HepG2 (cell line): ENCODE measurements at regions not wholly inside any gene's neighbourhood (a gene's known extent, or its start where the extent isn't known, plus 50 kb on each side); places are given as distances from the start of the nearest gene placed in this dataset.

ENCODE experiments used
- CEBPZ ChIP-seq: IDR thresholded peaks from 2 replicates; pipeline ENCODE4 v1.6.1; 2012; ENCODE audit warnings: low read length, improper control_type of control experiment
- FOXO1 ChIP-seq: sonication (generic); formaldehyde crosslinking; IDR thresholded peaks from 2 replicates; pipeline ENCODE4 v1.4.0; 2020; ENCODE audit warnings: missing genetic modification reagents
- HIVEP1 ChIP-seq: sonication (generic); formaldehyde crosslinking; IDR thresholded peaks from 2 replicates; pipeline ENCODE4 v1.4.0; 2020; ENCODE audit warnings: mild to moderate bottlenecking, missing genetic modification reagents
- HNF4A ChIP-seq: sonication (generic); formaldehyde crosslinking; IDR thresholded peaks from 2 replicates; pipeline ENCODE4 v1.4.0; 2020; ENCODE audit warnings: missing genetic modification reagents
- MTERF4 ChIP-seq: sonication (generic); formaldehyde crosslinking; IDR thresholded peaks from 2 replicates; pipeline ENCODE4 v1.8.0; 2023; ENCODE audit warnings: mild to moderate bottlenecking, missing genetic modification reagents
- PATZ1 ChIP-seq: sonication (generic); formaldehyde crosslinking; IDR thresholded peaks from 2 replicates; pipeline ENCODE4 v1.4.0; 2020; ENCODE audit warnings: missing genetic modification reagents
- PAX8 ChIP-seq: sonication (generic); formaldehyde crosslinking; IDR thresholded peaks from 2 replicates; pipeline ENCODE4 v1.8.0; 2022; ENCODE audit warnings: mild to moderate bottlenecking, missing genetic modification reagents, borderline replicate concordance
- TCF12 ChIP-seq, 2 experiments: fragments of 450-650 bp in 1 of 2; sonication (generic) in 1 of 2; formaldehyde crosslinking in 1 of 2; IDR thresholded peaks; 2 replicates each; pipeline versions ENCODE4 v1.6.1 to v1.8.0; 2017 to 2022; ENCODE audit warnings: antibody characterized with exemption in 1 of 2, mild to moderate bottlenecking in 1 of 2, missing genetic modification reagents in 1 of 2, moderate library complexity in 1 of 2
- TERF1 ChIP-seq: sonication (generic); formaldehyde crosslinking; IDR thresholded peaks from 2 replicates; pipeline ENCODE4 v1.8.0; 2022; ENCODE audit warnings: mild to moderate bottlenecking, missing genetic modification reagents, moderate library complexity
- TMF1 ChIP-seq: sonication (generic); formaldehyde crosslinking; IDR thresholded peaks from 2 replicates; pipeline ENCODE4 v1.8.1; 2022; ENCODE audit warnings: low read depth, missing genetic modification reagents
- ZBTB7B ChIP-seq: sonication (generic); formaldehyde crosslinking; IDR thresholded peaks from 2 replicates; pipeline ENCODE4 v1.4.0; 2020; ENCODE audit warnings: missing genetic modification reagents
- ZC3H13 ChIP-seq: sonication (generic); formaldehyde crosslinking; IDR thresholded peaks from 2 replicates; pipeline ENCODE4 v1.8.1; 2023; ENCODE audit warnings: mild to moderate bottlenecking, missing genetic modification reagents, moderate library complexity
- ZFAT ChIP-seq: sonication (generic); formaldehyde crosslinking; conservative IDR thresholded peaks from 2 replicates; pipeline ENCODE4 v1.8.1; 2023; ENCODE audit warnings: missing genetic modification reagents, inconsistent platforms
- ZFP1 ChIP-seq: IDR thresholded peaks from 2 replicates; pipeline ENCODE4 v1.6.1; 2016
- ZNF138 ChIP-seq: sonication (generic); formaldehyde crosslinking; IDR thresholded peaks from 2 replicates; pipeline ENCODE4 v1.5.0; 2020; ENCODE audit warnings: mild to moderate bottlenecking, low read depth, missing genetic modification reagents
- ZNF224 ChIP-seq: sonication (generic); formaldehyde crosslinking; IDR thresholded peaks from 2 replicates; pipeline ENCODE4 v1.5.0; 2020; ENCODE audit warnings: mild to moderate bottlenecking, missing genetic modification reagents
- ZNF230 ChIP-seq: sonication (generic); formaldehyde crosslinking; IDR thresholded peaks from 2 replicates; pipeline ENCODE4 v1.4.0; 2020; ENCODE audit warnings: mild to moderate bottlenecking, missing genetic modification reagents
- ZNF3 ChIP-seq: IDR thresholded peaks from 2 replicates; pipeline ENCODE4 v1.7.0; 2017; ENCODE audit warnings: inconsistent platforms
- ZNF432 ChIP-seq: sonication (generic); formaldehyde crosslinking; IDR thresholded peaks from 2 replicates; pipeline ENCODE4 v1.5.0; 2020; ENCODE audit warnings: missing genetic modification reagents, mild to moderate bottlenecking, borderline replicate concordance
- ZNF7 ChIP-seq: IDR thresholded peaks from 2 replicates; pipeline ENCODE4 v1.6.1; 2016; ENCODE audit warnings: missing biosample characterization, missing genetic modification reagents
- ZSCAN5A ChIP-seq: sonication (generic); formaldehyde crosslinking; IDR thresholded peaks from 2 replicates; pipeline ENCODE4 v1.8.0; 2022; ENCODE audit warnings: mild to moderate bottlenecking, missing genetic modification reagents, borderline replicate concordance

GRCh38 chr4:123478859-123479345 is 82.3 kb downstream of the SPRY1 start (continued):
- TF ChIP-seq CEBPZ, result no peak
- peak; percentile 99 for TF ChIP-seq FOXO1 (CRISPR knock-in tag)
- 0 out of 2 replicates have a peak, but pooled peaks have one; percentile 35 for TF ChIP-seq ZNF224 (CRISPR knock-in tag)
- TF ChIP-seq ZBTB7B (CRISPR knock-in tag), result peak; percentile 97
- TF ChIP-seq ZFP1 (CRISPR knock-in tag), result peak; percentile 91
- TF ChIP-seq ZC3H13 (CRISPR knock-in tag), result peak; percentile 70; the same call in 1 of the 2 replicates
- no peak for TF ChIP-seq PAX8 (CRISPR knock-in tag)
- TF ChIP-seq HIVEP1, result peak; percentile 96
- TF ChIP-seq ZNF7 (CRISPR knock-in tag), result peak; percentile 47; the same call in 1 of the 2 replicates
- peak; percentile 78 for TF ChIP-seq ZNF3
- no peak for TF ChIP-seq TCF12 (IDR thresholded peaks at IDR 0.05)
- peak; percentile 95 for TF ChIP-seq TCF12 (CRISPR knock-in tag; IDR thresholded peaks at IDR 0.05)
- peak; percentile 43; the same call in 1 of the 2 replicates for TF ChIP-seq ZNF138 (CRISPR knock-in tag)
- peak; percentile 97; the same call in 1 of the 2 replicates for TF ChIP-seq ZSCAN5A
- 0 out of 2 replicates have a peak, but pooled peaks have one; percentile 42 for TF ChIP-seq TMF1 (CRISPR knock-in tag)
- TF ChIP-seq PATZ1 (CRISPR knock-in tag), result peak; percentile 95
- TF ChIP-seq HNF4A (CRISPR knock-in tag), result peak; percentile 96
- TF ChIP-seq MTERF4, result no peak
- no peak for TF ChIP-seq TERF1 (CRISPR knock-in tag)
- TF ChIP-seq ZFAT (CRISPR knock-in tag), result no peak
- TF ChIP-seq ZNF230, result no peak
- no peak for TF ChIP-seq ZNF432 (CRISPR knock-in tag)
